ENCODE measurements at regions not wholly inside any gene's neighbourhood (a gene's known extent, or its start where the extent isn't known, plus 50 kb on each side); places are given as distances from the start of the nearest gene placed in this dataset.

DNA sequence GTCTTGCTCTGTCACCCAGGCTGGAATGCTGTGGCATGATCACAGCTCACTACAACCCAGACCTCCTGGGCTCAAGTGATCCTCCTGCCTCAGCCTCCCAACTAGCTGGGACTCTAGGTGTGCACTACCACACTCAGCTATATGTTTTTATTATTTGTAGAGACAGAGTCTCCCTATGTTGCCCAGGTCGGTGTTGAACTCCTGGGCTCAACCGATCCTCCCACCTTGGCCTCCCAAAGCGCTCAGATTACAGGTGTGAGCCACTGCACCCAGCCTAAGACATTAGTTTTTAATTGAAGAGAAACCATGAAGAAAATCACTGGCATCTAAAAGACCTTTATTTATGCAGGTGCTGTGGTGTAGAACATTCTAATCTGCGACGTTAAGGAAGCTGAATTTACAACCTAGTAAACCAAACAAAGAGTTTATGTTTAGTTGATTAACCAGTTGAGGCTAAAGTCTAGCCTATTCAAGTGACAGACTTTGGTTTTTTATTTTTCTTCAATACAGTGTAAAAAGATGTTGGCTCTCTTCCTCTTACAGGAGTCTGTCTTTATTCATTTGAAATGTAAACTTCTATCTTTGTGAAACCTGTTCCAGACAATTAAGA lies 52.5 kb upstream of the NBL1 start:
- Histone ChIP-seq H3K27me3 (ENCODE audit: insufficient read depth, poor library complexity, severe bottlenecking) (no peaks in the 10 kb centered on the region), H3K27ac (replicated peaks) (no peak overlapping the region), H3K4me3 (replicated peaks; ENCODE audit: insufficient read depth, low read length) (no peak overlapping the region)
- no peak for TF ChIP-seq SPI1 (IDR thresholded peaks at IDR 0.05; ENCODE audit: borderline replicate concordance, low read depth)
- no peak for TF ChIP-seq GABPA (IDR thresholded peaks at IDR 0.05; ENCODE audit: low read depth)
- TF ChIP-seq, protein P1, sequence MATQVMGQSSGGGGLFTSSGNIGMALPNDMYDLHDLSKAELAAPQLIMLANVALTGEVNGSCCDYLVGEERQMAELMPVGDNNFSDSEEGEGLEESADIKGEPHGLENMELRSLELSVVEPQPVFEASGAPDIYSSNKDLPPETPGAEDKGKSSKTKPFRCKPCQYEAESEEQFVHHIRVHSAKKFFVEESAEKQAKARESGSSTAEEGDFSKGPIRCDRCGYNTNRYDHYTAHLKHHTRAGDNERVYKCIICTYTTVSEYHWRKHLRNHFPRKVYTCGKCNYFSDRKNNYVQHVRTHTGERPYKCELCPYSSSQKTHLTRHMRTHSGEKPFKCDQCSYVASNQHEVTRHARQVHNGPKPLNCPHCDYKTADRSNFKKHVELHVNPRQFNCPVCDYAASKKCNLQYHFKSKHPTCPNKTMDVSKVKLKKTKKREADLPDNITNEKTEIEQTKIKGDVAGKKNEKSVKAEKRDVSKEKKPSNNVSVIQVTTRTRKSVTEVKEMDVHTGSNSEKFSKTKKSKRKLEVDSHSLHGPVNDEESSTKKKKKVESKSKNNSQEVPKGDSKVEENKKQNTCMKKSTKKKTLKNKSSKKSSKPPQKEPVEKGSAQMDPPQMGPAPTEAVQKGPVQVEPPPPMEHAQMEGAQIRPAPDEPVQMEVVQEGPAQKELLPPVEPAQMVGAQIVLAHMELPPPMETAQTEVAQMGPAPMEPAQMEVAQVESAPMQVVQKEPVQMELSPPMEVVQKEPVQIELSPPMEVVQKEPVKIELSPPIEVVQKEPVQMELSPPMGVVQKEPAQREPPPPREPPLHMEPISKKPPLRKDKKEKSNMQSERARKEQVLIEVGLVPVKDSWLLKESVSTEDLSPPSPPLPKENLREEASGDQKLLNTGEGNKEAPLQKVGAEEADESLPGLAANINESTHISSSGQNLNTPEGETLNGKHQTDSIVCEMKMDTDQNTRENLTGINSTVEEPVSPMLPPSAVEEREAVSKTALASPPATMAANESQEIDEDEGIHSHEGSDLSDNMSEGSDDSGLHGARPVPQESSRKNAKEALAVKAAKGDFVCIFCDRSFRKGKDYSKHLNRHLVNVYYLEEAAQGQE (IDR thresholded peaks at IDR 0.05; ENCODE audit: insufficient replicate concordance, low read depth) = no peak
- TF ChIP-seq, protein P2, sequence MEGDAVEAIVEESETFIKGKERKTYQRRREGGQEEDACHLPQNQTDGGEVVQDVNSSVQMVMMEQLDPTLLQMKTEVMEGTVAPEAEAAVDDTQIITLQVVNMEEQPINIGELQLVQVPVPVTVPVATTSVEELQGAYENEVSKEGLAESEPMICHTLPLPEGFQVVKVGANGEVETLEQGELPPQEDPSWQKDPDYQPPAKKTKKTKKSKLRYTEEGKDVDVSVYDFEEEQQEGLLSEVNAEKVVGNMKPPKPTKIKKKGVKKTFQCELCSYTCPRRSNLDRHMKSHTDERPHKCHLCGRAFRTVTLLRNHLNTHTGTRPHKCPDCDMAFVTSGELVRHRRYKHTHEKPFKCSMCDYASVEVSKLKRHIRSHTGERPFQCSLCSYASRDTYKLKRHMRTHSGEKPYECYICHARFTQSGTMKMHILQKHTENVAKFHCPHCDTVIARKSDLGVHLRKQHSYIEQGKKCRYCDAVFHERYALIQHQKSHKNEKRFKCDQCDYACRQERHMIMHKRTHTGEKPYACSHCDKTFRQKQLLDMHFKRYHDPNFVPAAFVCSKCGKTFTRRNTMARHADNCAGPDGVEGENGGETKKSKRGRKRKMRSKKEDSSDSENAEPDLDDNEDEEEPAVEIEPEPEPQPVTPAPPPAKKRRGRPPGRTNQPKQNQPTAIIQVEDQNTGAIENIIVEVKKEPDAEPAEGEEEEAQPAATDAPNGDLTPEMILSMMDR (IDR thresholded peaks at IDR 0.05; ENCODE audit: insufficient read depth, low read length) = no peak
- no peak for TF ChIP-seq POLR2AphosphoS5 (IDR thresholded peaks at IDR 0.05; ENCODE audit: low read depth)
- no peak for DNase-seq (ENCODE audit: low read depth in 1 of 2, low spot score in 1 of 2)

DNA sequence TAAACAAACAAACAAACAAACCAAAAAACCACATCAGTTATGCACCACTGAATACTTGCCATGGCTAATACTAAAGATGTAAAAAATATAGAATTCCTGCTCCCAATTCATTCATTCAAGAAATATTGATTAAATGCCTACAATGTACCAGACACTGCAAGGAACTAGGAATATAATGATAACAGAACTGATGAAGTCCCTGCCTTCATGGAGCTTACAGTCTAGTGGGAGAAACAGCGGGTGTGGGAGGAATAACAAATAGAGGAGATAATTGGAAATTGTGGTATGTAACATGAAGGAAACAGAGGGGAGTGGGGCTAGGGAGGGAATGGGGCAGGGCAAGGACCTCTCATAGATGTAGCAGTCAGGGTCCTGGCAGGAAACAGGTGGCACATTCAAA lies 58.6 kb upstream of the NBL1 start:
- no peak for DNase-seq (ENCODE audit: low read depth in 1 of 2, low spot score in 1 of 2)

DNA sequence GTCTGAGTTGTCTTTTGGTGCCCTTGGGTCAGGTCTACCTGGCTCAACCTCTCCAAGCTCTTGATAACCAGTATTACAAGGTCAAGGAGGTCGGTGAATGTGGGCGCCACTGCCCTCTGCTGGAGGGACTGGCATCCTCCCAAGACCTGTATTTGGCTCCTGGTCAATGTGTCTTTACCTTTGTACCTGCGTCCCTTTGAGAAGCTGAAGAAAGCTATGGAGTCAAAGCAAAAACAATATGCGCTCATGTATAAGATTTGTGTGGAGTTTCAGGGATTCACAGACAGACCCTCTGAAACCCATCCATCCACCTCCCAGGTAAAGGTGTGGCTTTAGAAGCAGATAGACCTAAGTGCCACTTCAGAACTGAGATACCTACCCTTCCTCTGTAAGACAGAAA lies 61.8 kb upstream of the NBL1 start:
- H3K4me3 ChIP-seq (replicated peaks; ENCODE audit: insufficient read depth, low read length) = no peak overlapping the region
- no peak overlapping the region for H3K27ac ChIP-seq (replicated peaks)
- TF ChIP-seq, protein P2 (IDR thresholded peaks at IDR 0.05; ENCODE audit: insufficient read depth, low read length) = peak; percentile 92
- no peak for TF ChIP-seq POLR2AphosphoS5 (IDR thresholded peaks at IDR 0.05; ENCODE audit: low read depth)
- no peaks in the 10 kb centered on the region for H3K27me3 ChIP-seq (ENCODE audit: insufficient read depth, poor library complexity, severe bottlenecking)
- peak in 1 of 2 experiments; percentile 66 for DNase-seq (ENCODE audit: low read depth in 1 of 2, low spot score in 1 of 2)

More for the DNA sequence above, 58.6 kb upstream of the NBL1 start:
- no peaks in the 10 kb centered on the region for H3K27me3 ChIP-seq (ENCODE audit: insufficient read depth, poor library complexity, severe bottlenecking)
- H3K4me3 ChIP-seq (replicated peaks; ENCODE audit: insufficient read depth, low read length) = no peak overlapping the region
- TF ChIP-seq SPI1 (IDR thresholded peaks at IDR 0.05; ENCODE audit: borderline replicate concordance, low read depth) = no peak
- no peak for TF ChIP-seq POLR2AphosphoS5 (IDR thresholded peaks at IDR 0.05; ENCODE audit: low read depth)
- TF ChIP-seq, protein P2 (IDR thresholded peaks at IDR 0.05; ENCODE audit: insufficient read depth, low read length) = no peak
- no peak for TF ChIP-seq GABPA (IDR thresholded peaks at IDR 0.05; ENCODE audit: low read depth)
- TF ChIP-seq, protein P1 (IDR thresholded peaks at IDR 0.05; ENCODE audit: insufficient replicate concordance, low read depth) = no peak
- H3K27ac ChIP-seq (replicated peaks) = no peak overlapping the region

DNA sequence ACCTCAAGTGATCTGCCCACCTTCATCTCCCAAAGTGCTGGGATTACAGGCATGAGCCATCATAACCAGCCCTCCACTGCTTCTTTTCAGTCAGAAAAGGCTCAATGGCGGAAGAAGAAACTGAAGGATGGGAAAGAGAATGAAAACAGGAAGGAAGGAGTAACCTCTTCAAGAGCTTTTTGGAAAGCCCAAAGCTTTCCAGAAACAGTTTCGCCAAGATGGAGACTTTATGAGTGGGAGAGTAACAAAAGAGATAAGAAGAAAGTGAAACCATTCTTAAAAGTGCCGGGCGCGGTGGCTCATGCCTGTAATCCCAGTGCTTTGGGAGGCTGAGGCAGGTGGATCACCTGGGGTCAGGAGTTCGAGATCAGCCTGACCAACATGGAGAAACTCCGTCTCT lies 62.7 kb upstream of the NBL1 start:
- Histone ChIP-seq H3K27me3 (ENCODE audit: insufficient read depth, poor library complexity, severe bottlenecking) (no peaks in the 10 kb centered on the region), H3K4me3 (replicated peaks; ENCODE audit: insufficient read depth, low read length) (no peak overlapping the region), H3K27ac (replicated peaks) (no peak overlapping the region)
- TF ChIP-seq, protein P2 (IDR thresholded peaks at IDR 0.05; ENCODE audit: insufficient read depth, low read length) = no peak
- no peak for TF ChIP-seq GABPA (IDR thresholded peaks at IDR 0.05; ENCODE audit: low read depth)
- no peak for TF ChIP-seq POLR2AphosphoS5 (IDR thresholded peaks at IDR 0.05; ENCODE audit: low read depth)
- TF ChIP-seq SPI1 (IDR thresholded peaks at IDR 0.05; ENCODE audit: borderline replicate concordance, low read depth) = no peak
- TF ChIP-seq, protein P1 (IDR thresholded peaks at IDR 0.05; ENCODE audit: insufficient replicate concordance, low read depth) = no peak
- DNase-seq (ENCODE audit: low read depth in 1 of 2, low spot score in 1 of 2) = no peak
